HEK293 (cell line): ENCODE measurements at regions not wholly inside any gene's neighbourhood (a gene's known extent, or its start where the extent isn't known, plus 50 kb on each side); places are given as distances from the start of the nearest gene placed in this dataset.

Experiments
- TRIM28 ChIP-seq: IDR thresholded peaks from 2 replicates; pipeline ENCODE4 v1.6.1; 2011; ENCODE audit warnings: low read length, control low read depth, borderline replicate concordance
- TF ChIP-seq, protein P1 (sequence below): fragments of 450-650 bp; formaldehyde crosslinking; IDR thresholded peaks from 2 replicates; pipeline ENCODE4 v1.5.1; 2017; ENCODE audit warnings: missing biosample characterization, missing genetic modification characterization
- TF ChIP-seq, protein P2 (sequence below): fragments of 450-650 bp; formaldehyde crosslinking; IDR thresholded peaks from 2 replicates; pipeline ENCODE4 v1.5.1; 2016; ENCODE audit warnings: missing biosample characterization, missing genetic modification characterization

DNA sequence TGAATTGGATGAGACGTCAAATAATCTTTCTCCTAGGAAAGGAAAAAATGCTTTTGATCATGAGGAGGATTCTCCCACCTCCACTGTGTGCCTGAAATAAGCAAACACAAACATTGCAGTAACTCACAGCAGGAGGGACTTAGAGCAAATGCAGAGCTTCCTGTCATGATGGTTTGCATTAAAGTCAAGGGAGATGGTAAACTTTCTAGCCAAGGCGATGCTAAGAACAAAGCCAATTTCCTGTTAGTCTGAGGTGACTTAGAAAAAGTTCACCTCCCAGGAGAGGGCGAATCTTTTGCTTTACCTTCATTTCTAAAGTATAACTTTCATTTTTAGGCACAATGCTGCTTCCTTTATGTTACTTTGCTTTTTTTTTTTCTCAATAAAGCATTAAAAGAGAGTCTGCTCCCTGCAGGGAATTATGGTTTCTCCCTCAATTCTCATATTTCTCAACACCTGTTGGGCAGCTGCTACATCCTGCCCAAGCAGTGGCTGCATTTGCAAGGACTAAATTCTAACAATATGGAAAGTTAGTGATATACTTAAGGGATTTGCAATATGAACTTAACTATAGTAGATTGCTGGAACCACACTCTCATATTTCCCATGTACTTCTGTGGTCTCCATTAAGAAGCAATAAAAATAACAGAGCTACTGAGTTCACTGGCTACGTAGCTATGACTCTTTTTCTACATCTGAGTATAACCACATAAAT is 175.6 kb downstream of the PCTP start:
- no peak for TF ChIP-seq TRIM28
- TF ChIP-seq, protein P1, sequence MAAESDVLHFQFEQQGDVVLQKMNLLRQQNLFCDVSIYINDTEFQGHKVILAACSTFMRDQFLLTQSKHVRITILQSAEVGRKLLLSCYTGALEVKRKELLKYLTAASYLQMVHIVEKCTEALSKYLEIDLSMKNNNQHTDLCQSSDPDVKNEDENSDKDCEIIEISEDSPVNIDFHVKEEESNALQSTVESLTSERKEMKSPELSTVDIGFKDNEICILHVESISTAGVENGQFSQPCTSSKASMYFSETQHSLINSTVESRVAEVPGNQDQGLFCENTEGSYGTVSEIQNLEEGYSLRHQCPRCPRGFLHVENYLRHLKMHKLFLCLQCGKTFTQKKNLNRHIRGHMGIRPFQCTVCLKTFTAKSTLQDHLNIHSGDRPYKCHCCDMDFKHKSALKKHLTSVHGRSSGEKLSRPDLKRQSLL: no peak
- TF ChIP-seq, protein P2, sequence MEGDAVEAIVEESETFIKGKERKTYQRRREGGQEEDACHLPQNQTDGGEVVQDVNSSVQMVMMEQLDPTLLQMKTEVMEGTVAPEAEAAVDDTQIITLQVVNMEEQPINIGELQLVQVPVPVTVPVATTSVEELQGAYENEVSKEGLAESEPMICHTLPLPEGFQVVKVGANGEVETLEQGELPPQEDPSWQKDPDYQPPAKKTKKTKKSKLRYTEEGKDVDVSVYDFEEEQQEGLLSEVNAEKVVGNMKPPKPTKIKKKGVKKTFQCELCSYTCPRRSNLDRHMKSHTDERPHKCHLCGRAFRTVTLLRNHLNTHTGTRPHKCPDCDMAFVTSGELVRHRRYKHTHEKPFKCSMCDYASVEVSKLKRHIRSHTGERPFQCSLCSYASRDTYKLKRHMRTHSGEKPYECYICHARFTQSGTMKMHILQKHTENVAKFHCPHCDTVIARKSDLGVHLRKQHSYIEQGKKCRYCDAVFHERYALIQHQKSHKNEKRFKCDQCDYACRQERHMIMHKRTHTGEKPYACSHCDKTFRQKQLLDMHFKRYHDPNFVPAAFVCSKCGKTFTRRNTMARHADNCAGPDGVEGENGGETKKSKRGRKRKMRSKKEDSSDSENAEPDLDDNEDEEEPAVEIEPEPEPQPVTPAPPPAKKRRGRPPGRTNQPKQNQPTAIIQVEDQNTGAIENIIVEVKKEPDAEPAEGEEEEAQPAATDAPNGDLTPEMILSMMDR (tag by site-specific recombination): no peak
